ACHN (cell line): ENCODE measurements at regions not wholly inside any gene's neighbourhood (a gene's known extent, or its start where the extent isn't known, plus 50 kb on each side); places are given as distances from the start of the nearest gene placed in this dataset.

ENCODE experiments used
- DNase-seq: peaks from one replicate; pipeline ENCODE4 v3.0.0-alpha.2; 2015
- in situ Hi-C: cut with HindIII; loops from 2 replicates; pipeline ENCODE4 v1.10.0; 2017; ENCODE audit warnings: low sequenced_read_pairs, low pct_ligation_motif_present, low pct_unique_long_range_greater_than_20kb

DNA sequence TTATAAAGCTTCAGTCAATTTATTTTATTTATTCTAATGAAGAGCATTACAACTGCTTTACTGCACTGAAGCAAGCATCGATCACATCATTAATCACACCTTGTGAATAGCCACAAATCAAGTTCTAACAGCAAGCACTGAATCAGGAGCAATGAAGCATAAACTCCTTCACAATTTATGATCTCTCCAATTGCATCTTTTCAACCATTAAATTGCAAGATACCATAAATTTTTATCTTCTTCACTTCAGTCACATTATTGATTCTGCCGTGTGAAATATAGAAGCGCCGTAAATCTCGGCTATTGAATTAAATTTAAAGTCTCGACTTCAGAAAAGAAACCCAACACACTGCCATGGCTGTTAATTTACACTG, 298.7 kb downstream of the CDCA7 start:
- DNase-seq, result no peak
- in situ Hi-C loops, result no loop called here

DNA sequence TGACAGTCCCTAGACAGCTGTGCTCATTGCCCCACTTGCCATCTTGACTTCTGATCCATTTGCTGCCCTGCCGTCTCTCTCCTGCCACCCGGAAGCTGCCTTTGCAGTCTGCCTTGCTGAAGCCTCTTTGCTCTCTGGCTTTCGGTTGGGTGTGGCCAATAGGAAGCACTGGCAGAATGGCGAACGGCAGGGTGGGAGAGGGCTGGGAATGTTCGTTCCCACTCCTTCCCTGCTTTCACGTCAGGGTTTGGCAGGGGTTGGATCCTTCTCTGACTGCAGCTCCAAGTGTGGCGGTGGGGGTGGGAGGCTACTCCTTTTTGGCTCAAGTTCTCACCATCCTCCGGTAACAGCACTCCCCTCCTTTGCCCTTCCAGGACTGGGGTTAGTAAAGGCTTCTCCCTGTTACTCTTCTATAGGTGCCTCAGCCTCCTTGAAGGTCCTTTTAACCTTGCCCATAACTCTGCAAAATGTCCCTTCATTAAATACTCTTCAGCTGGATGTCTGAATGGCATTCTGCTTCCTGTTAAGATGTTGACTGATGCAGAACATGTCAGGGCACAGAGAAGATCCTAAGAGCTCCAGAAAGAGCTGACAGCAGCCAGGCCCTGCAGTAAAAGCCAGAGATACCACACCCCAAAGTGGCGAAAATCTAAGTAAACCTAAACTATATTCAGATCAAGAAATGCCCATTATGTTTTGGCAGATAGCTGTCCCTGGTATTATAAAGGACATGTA, 299.7 kb downstream of the CDCA7 start:
- in situ Hi-C loops, result no loop called here
- no peak for DNase-seq

DNA sequence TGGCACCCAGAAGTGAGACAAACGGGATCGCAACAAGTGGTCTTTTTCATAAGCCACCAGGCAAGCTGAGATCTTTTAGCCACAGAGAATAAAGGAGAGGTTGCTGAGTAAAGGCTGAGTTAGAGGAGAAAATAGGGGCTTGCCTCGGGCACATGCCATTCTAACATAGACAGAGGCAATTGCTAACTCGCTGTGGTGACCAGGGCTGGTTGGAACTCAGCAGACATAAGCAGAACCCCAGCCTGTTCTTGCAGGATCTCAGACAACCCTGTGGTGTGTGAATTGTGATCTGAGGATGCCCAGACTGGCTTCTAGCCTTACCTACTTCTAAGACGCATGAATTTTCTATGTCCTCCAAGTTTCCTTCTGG, 300.2 kb downstream of the CDCA7 start:
- in situ Hi-C loops, result no loop called here
- no peak for DNase-seq

DNA sequence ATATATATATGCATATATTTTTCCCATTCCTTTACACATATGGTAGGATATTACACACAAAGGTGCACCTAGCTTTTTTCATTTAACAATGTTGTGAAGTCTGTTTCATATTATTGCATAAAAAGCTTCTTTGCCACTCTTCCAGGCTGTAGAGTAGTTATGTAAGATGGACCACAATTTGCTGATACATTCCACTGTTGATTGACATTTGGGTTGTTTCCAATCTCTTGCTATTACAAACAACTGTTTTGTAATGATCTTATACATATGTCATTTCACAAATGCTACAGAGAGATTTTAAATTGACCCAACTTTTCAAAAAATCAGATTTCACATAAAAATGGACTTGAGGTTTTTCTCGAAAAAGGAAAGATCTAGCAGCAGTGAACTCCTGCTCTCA, 301.4 kb downstream of the CDCA7 start:
- in situ Hi-C loops, result no loop called here
- DNase-seq, result no peak

DNA sequence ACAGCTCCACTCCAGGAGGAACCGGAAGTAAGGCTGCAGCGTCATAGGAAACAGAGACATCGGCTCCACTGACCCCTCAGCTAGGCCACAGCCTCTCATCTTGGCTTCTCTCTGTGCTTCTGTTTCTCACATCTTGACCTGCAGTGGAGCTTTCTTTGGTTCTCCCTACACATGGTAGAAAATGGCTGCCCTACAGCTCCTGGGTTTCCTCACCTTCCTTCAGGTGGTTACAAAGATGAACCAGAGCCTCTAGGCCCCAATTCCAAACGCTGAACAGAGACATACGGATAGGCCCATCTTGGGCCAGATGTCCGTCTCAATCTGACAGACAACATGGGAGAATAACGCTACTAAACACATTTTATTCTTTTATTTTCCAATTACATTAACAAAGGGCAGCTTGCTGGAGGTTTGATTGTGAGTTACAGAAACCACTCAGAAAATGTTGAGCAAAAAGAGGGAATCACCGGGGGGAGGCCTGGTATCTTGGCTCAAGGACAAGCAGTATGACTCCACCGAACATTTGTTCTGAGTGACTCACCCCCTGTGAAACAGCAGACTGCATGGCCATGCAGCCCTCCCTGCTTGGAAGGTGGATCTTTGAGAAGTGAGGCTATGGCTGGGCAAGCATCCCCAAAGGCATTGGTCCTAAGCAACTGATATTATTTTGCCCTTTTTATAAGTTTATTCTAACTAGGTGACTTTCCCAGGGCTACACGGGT, 303.5 kb downstream of the CDCA7 start:
- DNase-seq, result peak; percentile 83
- in situ Hi-C loops, result no loop called here

DNA sequence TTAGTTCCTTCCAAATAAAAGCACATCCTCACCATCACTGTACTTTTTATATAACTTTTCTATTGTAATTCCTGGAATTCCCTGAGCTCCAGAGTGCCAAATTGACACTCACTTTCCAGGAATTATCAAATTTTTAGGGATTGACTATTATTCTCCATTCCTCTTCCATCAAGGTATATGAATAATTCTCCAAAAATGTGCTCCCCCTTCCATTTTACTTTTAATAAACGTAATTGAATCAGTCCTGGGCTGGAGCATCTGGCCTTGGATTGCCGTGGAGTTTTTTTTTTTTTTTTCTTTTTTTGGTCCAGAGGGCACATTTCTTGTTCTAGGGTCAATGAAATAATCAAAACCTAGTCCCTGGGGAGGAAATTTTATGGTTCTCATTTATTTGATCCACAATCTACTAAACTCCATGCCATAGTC, 304.3 kb downstream of the CDCA7 start:
- in situ Hi-C loops, result no loop called here
- no peak for DNase-seq

DNA sequence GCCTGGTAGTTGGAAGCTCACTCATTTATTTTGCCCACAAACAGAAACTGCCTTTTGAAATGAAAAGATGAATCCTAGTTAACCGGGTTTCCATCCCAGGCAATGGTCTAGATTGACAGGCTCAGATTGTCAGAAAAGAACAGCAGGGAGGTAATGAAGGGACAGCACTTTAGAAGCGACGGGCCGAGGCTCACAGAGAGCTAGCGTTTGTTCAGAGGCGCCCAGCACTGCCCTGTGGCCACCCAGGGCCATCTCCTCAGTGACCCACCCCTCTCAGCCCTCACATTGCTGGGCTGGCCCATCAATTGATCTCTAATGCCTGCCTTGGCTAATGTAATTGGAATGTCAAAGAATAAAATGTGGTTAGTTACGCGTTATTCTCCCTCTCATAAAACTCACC, 304.8 kb downstream of the CDCA7 start:
- in situ Hi-C loops, result no loop called here

DNA sequence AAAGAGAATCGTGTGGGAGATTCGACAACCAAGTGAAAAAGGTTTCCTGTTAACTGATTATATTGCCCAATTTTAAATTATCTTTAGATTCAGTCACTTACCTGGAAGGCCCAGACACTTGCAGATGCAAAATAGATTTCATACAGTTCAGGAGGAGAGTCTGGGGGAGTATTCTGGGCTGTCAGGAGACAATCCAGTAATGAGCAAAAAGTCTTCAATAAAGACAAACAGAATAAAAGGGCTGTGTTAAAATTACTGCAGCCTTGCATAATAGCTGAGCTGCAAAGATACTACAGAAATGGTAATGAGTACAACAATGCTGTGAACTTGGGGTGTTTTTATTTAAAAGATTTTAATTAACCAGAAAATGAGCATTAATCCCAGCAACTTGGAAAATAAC, 303.6 kb downstream of the SP3 start:
- in situ Hi-C loops, result no loop called here
- DNase-seq, result no peak

More for the DNA sequence above, 304.8 kb downstream of the CDCA7 start:
- DNase-seq, result no peak

DNA sequence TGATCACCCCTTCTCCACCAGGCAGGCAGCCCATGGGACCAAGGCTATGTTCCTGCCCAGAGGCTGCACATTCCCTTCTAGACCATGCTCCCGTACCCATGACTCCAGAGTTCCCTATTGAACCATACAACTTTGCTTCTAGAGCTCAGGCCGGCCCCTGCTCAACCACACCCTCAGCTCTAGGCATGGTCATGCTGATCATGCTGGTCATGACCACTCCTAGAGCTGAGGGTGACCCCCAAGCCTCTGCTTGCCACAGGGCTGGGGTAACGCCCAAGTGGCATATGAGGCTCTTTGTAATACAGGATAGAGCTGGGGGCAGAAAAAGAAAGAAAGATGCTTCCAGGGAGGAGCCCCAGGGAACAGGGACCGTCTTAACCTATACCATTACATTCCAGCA, 301.8 kb downstream of the SP3 start:
- in situ Hi-C loops, result no loop called here
- DNase-seq, result no peak

DNA sequence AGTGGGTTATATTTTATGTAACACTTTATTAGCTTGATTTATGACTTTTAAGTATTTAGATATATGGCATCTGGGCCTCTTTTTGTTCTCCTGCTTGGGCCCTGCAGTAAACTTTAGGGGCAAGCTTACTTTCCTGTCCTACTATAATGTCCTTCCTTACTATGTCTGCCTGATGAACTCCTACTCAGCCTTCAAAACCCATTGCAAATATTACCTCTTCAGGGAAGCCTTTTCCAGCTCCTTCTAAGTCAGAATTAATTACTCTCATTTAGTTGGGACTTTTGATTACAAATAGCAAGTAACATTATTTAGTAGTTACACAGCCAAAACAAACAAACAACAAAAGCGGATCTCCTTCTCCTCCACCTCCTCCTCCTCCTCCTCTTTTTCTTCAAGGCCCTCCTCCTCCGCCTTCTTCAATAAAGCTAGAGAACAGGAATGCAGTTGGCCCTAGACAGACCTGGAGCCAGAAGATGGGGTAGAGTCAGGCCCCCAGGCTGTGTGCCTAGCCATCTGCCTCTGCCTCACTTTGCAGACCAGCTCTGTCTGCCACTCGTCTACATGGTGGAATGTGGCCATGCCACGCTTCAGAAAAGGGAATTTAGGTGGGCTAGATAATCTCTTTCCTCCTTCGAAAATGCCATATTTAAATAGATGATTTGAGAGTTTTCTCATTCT, 301.2 kb downstream of the SP3 start:
- in situ Hi-C loops, result no loop called here
- no peak for DNase-seq

DNA sequence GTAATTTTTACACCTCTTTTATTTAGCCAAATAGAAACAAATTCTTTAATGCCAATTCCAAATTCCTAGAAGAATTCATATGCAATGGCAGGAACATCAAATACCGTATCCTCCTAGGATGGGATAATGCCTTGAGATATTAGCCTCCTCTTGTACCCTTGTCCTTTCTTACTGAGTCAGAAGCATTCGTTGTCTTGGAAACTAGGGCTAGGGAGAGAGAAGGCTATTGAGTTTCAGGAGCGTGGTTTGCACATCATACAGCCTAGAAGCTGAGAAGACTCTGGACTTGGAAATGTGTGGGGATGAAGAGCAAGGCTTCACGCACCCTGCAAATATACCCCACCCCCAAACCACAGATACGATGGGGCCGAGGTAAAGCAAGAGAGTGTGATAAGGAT, 300.7 kb downstream of the SP3 start:
- in situ Hi-C loops, result no loop called here
- no peak for DNase-seq

DNA sequence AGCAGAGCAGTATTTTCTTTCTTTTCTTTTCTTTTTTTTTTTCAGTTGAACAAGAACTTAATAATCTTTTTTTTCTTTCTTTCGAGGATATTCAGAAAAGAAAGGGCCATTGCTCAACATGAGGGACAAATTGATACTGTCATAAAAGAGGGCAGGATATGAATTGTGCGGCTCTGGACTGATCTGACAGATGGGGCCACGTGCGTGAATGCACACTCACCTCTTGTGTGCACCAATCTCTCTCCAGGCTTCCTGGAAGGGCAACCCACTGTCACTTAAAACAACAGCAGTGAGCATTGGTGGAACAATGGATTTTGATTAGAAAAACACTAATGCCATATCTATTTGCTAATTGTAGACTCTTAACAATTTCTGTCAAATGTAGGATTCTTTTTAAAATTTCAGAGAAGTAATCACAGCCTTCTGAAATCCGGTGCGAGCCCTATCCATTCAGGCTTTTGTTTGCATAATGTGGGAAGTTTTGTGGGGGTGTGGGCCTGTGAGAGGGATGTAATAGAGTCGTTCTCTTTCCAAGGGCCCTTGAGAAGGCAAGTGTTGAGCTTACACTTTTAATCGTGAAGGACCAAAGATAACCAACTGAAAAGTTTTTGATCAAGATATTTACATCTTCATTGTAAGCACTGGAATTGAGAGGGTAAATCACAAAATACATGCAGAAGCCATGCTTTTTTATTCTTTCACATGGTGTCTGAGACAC, 298.8 kb downstream of the SP3 start:
- no peak for DNase-seq
- in situ Hi-C loops, result no loop called here

DNA sequence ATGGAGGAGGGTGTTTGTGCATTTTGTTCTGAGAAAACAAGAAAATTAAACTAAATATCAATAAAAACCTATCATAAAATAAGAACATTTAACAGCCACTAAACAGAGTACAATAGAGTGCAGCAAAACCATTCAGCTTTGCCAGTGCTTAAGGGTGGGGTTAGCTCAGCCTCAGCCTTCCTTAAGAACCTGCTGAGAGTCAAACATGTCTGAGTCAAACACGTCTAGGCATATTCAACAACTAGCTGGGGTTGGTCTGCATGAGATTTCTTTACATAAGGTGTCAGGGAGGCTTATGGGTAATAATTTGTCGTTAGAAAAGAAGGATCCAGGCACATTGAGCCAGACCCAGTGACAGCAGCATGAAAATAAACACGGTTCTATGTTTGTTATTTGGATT, 298.2 kb downstream of the SP3 start:
- in situ Hi-C loops, result no loop called here
- no peak for DNase-seq

DNA sequence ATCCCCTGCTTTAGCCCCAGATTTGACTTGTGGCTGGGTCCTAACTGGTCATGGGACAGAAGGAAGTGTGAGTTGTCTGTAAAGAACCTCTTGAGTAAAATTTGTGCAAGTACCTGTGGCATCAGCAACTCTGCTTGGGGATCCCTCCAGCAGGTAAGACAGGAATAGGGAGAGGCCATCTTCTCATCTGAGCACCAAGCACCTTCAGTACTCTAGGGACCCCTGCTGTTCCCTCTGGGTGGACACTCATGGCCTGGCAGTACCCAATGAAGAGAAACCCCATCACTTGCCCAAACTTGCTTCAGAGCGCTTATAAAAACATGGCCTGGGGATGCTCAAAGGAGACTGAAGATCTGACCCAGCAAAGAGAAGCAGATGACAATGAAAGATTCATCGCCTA, 297.8 kb downstream of the SP3 start:
- in situ Hi-C loops, result no loop called here
- peak; percentile 55 for DNase-seq

DNA sequence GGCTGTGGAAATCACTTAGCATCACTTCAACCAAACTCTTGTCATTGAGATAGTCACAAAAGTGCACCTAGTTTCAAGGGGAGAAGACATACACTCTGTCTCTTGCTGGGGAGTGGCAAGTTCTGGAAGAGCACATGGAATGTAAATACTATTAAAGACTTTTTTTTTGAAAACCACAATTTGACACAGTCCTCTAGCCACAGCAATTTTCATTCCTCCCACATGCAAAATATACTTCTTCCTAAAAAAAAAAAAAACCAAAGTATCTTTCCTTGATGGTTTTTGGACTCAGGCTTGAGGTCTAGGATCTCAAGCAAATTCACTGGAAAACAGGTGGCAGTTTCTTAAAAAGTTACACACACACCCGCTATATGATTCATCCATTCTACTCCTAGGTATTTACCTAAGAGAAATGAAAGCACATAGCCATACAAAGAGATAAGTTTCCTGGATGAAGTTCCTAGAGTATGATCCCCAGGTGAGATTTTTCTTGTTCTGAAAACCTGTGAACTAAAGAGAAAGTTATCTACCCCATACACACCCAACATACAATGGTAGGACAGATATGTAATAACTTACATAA, 295.8 kb downstream of the SP3 start:
- DNase-seq, result no peak
- in situ Hi-C loops, result no loop called here

DNA sequence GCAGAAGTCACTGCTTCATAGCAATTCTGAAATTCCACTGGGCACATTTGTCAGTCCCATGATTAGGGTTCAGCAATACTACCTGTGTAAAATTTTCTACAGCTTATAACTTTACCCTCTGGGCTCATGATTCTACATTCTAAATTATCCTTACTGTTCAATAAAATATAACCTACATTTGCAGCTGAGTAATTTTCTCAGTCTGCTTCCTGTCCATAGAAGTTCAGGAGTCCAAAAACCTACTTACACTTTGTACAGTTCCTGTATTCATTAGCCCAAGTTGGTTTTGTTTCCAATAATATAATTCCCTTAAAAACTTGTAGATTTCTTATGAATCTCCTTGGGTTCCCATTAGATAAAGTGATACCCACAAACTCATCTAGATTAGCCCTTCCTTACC, 295.3 kb downstream of the SP3 start:
- no peak for DNase-seq
- in situ Hi-C loops, result no loop called here

DNA sequence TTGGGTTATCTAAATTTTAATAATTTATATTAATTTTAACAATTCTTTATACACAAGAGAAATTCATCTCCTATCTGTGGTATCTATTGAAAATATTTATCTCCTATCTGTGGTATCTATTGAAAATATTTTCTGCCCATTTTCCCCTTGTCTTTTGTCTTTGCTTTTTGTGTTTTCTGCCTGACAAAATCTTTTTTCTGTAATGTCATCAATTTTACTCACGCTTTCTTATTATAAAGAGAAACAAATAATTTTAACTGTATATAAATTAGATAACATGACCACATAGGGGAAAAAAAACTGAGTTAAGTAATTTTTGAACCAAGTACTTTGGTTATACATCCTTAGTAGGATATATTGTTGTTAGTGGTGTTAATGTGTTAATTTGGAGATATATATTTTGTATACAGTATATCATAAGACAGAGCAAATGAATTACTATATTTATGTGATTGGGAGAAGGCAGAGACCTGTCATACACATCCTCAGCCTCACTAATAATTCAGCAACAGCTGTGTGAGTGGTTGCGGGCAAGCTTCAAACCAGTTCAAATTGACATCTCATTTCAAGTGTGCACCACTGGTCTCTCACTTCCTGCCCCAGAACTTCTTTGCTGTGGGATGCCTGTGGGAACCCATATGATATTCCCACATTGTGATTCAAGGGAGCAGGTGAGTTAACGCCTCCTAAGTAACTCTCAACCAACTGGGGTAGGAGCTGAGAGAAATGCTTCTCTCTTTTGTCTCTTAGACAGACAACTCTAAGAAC, 292.4 kb downstream of the SP3 start:
- in situ Hi-C loops, result no loop called here

DNA sequence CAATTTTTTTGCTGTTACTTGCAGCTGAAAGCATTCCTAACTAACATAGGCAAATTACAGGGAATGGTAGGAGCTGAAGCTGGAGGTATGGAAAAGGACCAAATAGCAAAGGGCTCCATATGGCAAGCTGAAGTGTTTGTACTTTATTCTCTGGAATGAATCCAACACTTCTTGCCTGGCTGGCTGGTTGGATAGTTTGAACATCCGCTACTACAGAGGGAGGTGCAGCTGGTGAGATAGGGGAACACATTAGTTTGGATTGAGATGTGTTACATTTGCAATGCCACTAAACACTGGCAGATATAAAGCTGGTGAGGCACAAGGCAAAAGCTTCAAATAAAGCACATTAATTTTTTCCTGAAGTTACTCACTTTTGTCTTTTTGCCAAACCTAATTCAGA, 291.5 kb downstream of the SP3 start:
- in situ Hi-C loops, result no loop called here
- no peak for DNase-seq

More for the DNA sequence above, 292.4 kb downstream of the SP3 start:
- no peak for DNase-seq
